PC-3 (cell line): ENCODE measurements at regions not wholly inside any gene's neighbourhood (a gene's known extent, or its start where the extent isn't known, plus 50 kb on each side); places are given as distances from the start of the nearest gene placed in this dataset.

Source experiments
- ATAC-seq: fragments of 200-7000 bp; cut with Tn5 transposase; 2 replicates; pipeline ENCODE4 v1.9.1; 2020; ENCODE audit warnings: mild to moderate bottlenecking, moderate library complexity
- BruUV-seq: library from RNA; stranded (reverse); fragments of 400-500 nt; replicated peaks from 2 replicates; lab custom pipeline; 2021; lab: Mats Ljungman, UMichigan
- CTCF ChIA-PET: fragments of 300-600 bp; sonication (Branson Sonifier 250); formaldehyde crosslinking; loops from one replicate; lab custom pipeline; 2022; ENCODE audit warnings: antibody characterized with exemption; lab: Charles Lee
- POLR2A ChIA-PET: fragments of 300-600 bp; sonication (Branson Sonifier 250); formaldehyde crosslinking; loops from one replicate; lab custom pipeline; 2022; ENCODE audit warnings: antibody characterized with exemption; ENCODE audit not compliant: unreplicated experiment; lab: Charles Lee
- DNase-seq: peaks from one replicate; pipeline ENCODE4 v3.0.0-alpha.2; 2015
- H2AFZ ChIP-seq: fragments of 300-600 bp; sonication (generic); 2 replicates; pipeline ENCODE4 v1.6.0; 2016; ENCODE audit warnings: antibody characterized with exemption, low read length
- H3F3A ChIP-seq: fragments of 300-600 bp; sonication (generic); one replicate; pipeline ENCODE4 v1.6.0; 2017; ENCODE audit warnings: antibody characterized with exemption, low read length, control low read depth, mild to moderate bottlenecking; ENCODE audit not compliant: unreplicated experiment
- H3K27ac ChIP-seq: fragments of 300-600 bp; sonication (generic); 2 replicates; pipeline ENCODE4 v1.5.1; 2016; ENCODE audit warnings: mild to moderate bottlenecking, low read length
- H3K27me3 ChIP-seq: fragments of 300-600 bp; sonication (generic); 2 replicates; pipeline ENCODE4 v1.6.1; 2016; ENCODE audit warnings: low read length, mixed read lengths
- H3K36me3 ChIP-seq: fragments of 300-600 bp; sonication (generic); 2 replicates; pipeline ENCODE4 v1.6.1; 2016; ENCODE audit warnings: low read depth, mixed run types, low read length, mixed read lengths
- H3K4me1 ChIP-seq: fragments of 300-600 bp; sonication (generic); 2 replicates; pipeline ENCODE4 v1.5.1; 2016; ENCODE audit warnings: low read length; ENCODE audit not compliant: insufficient read depth
- H3K4me2 ChIP-seq: fragments of 300-600 bp; sonication (generic); 2 replicates; pipeline ENCODE4 v1.6.0; 2016; ENCODE audit warnings: low read length
- H3K4me3 ChIP-seq: fragments of 300-600 bp; sonication (generic); 2 replicates; pipeline ENCODE4 v1.5.1; 2016; ENCODE audit warnings: mild to moderate bottlenecking, low read length, mixed read lengths
- H3K79me2 ChIP-seq: fragments of 300-600 bp; sonication (generic); 2 replicates; pipeline ENCODE4 v1.6.1; 2017; ENCODE audit warnings: low read length, mixed read lengths
- H3K9ac ChIP-seq: fragments of 300-600 bp; sonication (generic); 2 replicates; pipeline ENCODE4 v1.6.0; 2016; ENCODE audit warnings: mild to moderate bottlenecking, low read length
- H3K9me2 ChIP-seq: fragments of 300-600 bp; sonication (generic); replicated peaks from 2 replicates; pipeline ENCODE4 v1.6.1; 2016; ENCODE audit warnings: mixed run types, low read length, mixed read lengths
- H3K9me3 ChIP-seq: fragments of 300-600 bp; sonication (generic); 2 replicates; pipeline ENCODE4 v1.6.1; 2016; ENCODE audit warnings: low read length, mixed read lengths
- H4K20me1 ChIP-seq: fragments of 300-600 bp; sonication (generic); 2 replicates; pipeline ENCODE4 v1.6.1; 2016; ENCODE audit warnings: low read length, mixed read lengths
- CTCF ChIP-seq: fragments of 300-600 bp; sonication (generic); conservative IDR thresholded peaks from 2 replicates; pipeline ENCODE4 v1.5.1; 2017; ENCODE audit warnings: antibody characterized with exemption, low read depth, mild to moderate bottlenecking, low read length
- EZH2 ChIP-seq: fragments of 300-600 bp; sonication (generic); IDR thresholded peaks from one replicate; pipeline ENCODE4 v1.6.1; 2017; ENCODE audit warnings: antibody characterized with exemption, mild to moderate bottlenecking, low read length; ENCODE audit not compliant: unreplicated experiment
- EZH2phosphoT487 ChIP-seq: fragments of 300-600 bp; sonication (generic); IDR thresholded peaks from 2 replicates; pipeline ENCODE4 v1.6.1; 2018; ENCODE audit warnings: mild to moderate bottlenecking, antibody characterized with exemption, low read length, borderline replicate concordance
- intact Hi-C: fragments of 100-400 bp; cut with micrococcal nuclease; formaldehyde crosslinking; loops from 2 replicates; pipeline ENCODE4 v1.9.0; 2023

GRCh38 chr13:31919971-31920726 lies 111.4 kb upstream of the FRY start:
- TF ChIP-seq EZH2 (no peak), CTCF (no peak)
- no peaks in the 10 kb centered on the region for H3F3A ChIP-seq
- CTCF ChIA-PET: no interaction called here
- no peaks in the 10 kb centered on the region for H3K36me3 ChIP-seq
- H3K27ac ChIP-seq: no peak overlapping the region
- intact Hi-C loops: no loop called here
- no peaks in the 10 kb centered on the region for H3K27me3 ChIP-seq
- no peaks in the 10 kb centered on the region for H4K20me1 ChIP-seq
- DNase-seq: no peak
- no peak overlapping the region for H3K4me2 ChIP-seq
- ATAC-seq: no peak
- H3K9me2 ChIP-seq: no peaks in the 10 kb centered on the region
- H3K9me3 ChIP-seq: no peaks in the 10 kb centered on the region
- no TSS peak for BruUV-seq
- H3K4me1 ChIP-seq: no peaks in the 10 kb centered on the region
- no peaks in the 10 kb centered on the region for H3K79me2 ChIP-seq
- POLR2A ChIA-PET: no interaction called here
- H3K9ac ChIP-seq: no peak overlapping the region
- H3K4me3 ChIP-seq: no peak overlapping the region
- H2AFZ ChIP-seq: no peak overlapping the region

GRCh38 chr13:31920727-31921100 lies 110.9 kb upstream of the FRY start:
- ChIA-PET CTCF (no interaction called here), POLR2A (no interaction called here)
- Histone ChIP-seq H3F3A (no peaks in the 10 kb centered on the region), H3K79me2 (no peaks in the 10 kb centered on the region), H3K4me1 (no peaks in the 10 kb centered on the region), H3K27me3 (no peaks in the 10 kb centered on the region), H3K27ac (no peak overlapping the region), H3K4me2 (no peak overlapping the region), H4K20me1 (no peaks in the 10 kb centered on the region), H3K36me3 (no peaks in the 10 kb centered on the region), H3K9me2 (no peaks in the 10 kb centered on the region), H3K4me3 (no peak overlapping the region), H3K9me3 (no peaks in the 10 kb centered on the region), H2AFZ (no peak overlapping the region), H3K9ac (no peak overlapping the region)
- DNase-seq (no peak), ATAC-seq (no peak)
- no peak for TF ChIP-seq EZH2
- no peak for TF ChIP-seq EZH2phosphoT487
- no peak for TF ChIP-seq CTCF
- BruUV-seq: no TSS peak
- intact Hi-C loops: no loop called here

GRCh38 chr13:31922724-31923123 lies 108.8 kb upstream of the FRY start:
- no peak overlapping the region for H2AFZ ChIP-seq
- CTCF ChIA-PET: no interaction called here
- no peak overlapping the region for H3K4me3 ChIP-seq
- no peaks in the 10 kb centered on the region for H3K79me2 ChIP-seq
- intact Hi-C loops: no loop called here
- no peak for TF ChIP-seq EZH2phosphoT487
- H3K9me2 ChIP-seq: no peaks in the 10 kb centered on the region
- no peak overlapping the region for H3K27ac ChIP-seq
- no peak overlapping the region for H3K4me2 ChIP-seq
- H3K4me1 ChIP-seq: peaks cover 10% of the 10 kb centered on the region
- H4K20me1 ChIP-seq: no peaks in the 10 kb centered on the region
- POLR2A ChIA-PET: no interaction called here
- ATAC-seq (no peak), DNase-seq (no peak)
- no peak overlapping the region for H3K9ac ChIP-seq
- H3K27me3 ChIP-seq: no peaks in the 10 kb centered on the region
- H3K9me3 ChIP-seq: no peaks in the 10 kb centered on the region
- no peaks in the 10 kb centered on the region for H3K36me3 ChIP-seq
- H3F3A ChIP-seq: no peaks in the 10 kb centered on the region
- no TSS peak for BruUV-seq
